ENCODE measurements at regions not wholly inside any gene's neighbourhood (a gene's known extent, or its start where the extent isn't known, plus 50 kb on each side); places are given as distances from the start of the nearest gene placed in this dataset.

- TF ChIP-seq, protein P1, sequence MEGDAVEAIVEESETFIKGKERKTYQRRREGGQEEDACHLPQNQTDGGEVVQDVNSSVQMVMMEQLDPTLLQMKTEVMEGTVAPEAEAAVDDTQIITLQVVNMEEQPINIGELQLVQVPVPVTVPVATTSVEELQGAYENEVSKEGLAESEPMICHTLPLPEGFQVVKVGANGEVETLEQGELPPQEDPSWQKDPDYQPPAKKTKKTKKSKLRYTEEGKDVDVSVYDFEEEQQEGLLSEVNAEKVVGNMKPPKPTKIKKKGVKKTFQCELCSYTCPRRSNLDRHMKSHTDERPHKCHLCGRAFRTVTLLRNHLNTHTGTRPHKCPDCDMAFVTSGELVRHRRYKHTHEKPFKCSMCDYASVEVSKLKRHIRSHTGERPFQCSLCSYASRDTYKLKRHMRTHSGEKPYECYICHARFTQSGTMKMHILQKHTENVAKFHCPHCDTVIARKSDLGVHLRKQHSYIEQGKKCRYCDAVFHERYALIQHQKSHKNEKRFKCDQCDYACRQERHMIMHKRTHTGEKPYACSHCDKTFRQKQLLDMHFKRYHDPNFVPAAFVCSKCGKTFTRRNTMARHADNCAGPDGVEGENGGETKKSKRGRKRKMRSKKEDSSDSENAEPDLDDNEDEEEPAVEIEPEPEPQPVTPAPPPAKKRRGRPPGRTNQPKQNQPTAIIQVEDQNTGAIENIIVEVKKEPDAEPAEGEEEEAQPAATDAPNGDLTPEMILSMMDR (conservative IDR thresholded peaks at IDR 0.05; ENCODE audit: low read depth in 2 of 2) = no peak
- TF ChIP-seq EZH2 (IDR thresholded peaks at IDR 0.05; ENCODE audit: low read depth, unreplicated experiment) (no peak), EZH2phosphoT487 (IDR thresholded peaks at IDR 0.05; ENCODE audit: unreplicated experiment) (no peak), NANOG (IDR thresholded peaks at IDR 0.05; ENCODE audit: borderline replicate concordance) (no peak), POLR2AphosphoS5 (IDR thresholded peaks at IDR 0.05; ENCODE audit: low read depth) (no peak)
These were observed 78.5 kb downstream of the SCGB2B2 start for GRCh38 chr19:34598217-34599155.
